ENCODE measurements at regions not wholly inside any gene's neighbourhood (a gene's known extent, or its start where the extent isn't known, plus 50 kb on each side); places are given as distances from the start of the nearest gene placed in this dataset.

DNA sequence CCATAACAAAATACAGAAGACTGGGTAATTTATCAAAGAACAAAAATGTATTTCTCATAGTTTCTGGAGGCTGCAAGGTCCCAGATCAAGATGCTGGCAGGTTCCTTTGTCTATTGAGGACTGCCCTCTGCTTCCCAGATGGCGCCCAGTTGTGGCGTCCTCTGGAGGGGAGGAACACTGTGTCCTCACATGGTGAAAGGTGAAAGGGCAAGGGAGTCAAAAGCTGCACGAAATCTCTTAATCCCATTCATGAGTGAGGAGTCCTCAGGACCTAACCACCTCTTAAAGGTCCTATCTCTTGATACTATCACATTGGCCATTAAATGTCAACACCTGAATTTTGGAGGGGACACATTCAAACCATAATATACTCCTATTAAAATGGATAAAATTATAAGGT, 79.3 kb upstream of the IRF2BP2 start:
- H3K79me2 ChIP-seq (ENCODE audit: insufficient read depth) = no peaks in the 10 kb centered on the region
- no peak overlapping the region for H3K4me2 ChIP-seq
- H3F3A ChIP-seq (replicated peaks; ENCODE audit: insufficient read depth) = no peaks in the 10 kb centered on the region
- no peaks in the 10 kb centered on the region for H3K27me3 ChIP-seq (ENCODE audit: insufficient read depth)
- no peaks in the 10 kb centered on the region for H4K20me1 ChIP-seq (ENCODE audit: insufficient read depth)
- H3K9ac ChIP-seq = no peak overlapping the region
- H3K4me1 ChIP-seq (ENCODE audit: control insufficient read depth in 1 of 2, insufficient read depth in 2 of 2, low read depth in 1 of 2, low read length in 1 of 2) = peaks cover 0 to 2% of the 10 kb centered on the region in 2 experiments; a peak in 1 of 4 replicates
- H3K4me3 ChIP-seq (ENCODE audit: low read depth in 2 of 2, low read length in 1 of 2) = no peak overlapping the region
- ChIA-PET CTCF (no interaction called here), POLR2A (no interaction called here)
- peaks cover 11% of the 10 kb centered on the region for H3K9me3 ChIP-seq
- no peaks in the 10 kb centered on the region for H3K9me2 ChIP-seq
- H3K36me3 ChIP-seq (replicated peaks in 1 of 2; ENCODE audit: control insufficient read depth in 1 of 2, insufficient read depth in 2 of 2, low read length in 1 of 2) = no peaks in the 10 kb centered on the region
- no peak overlapping the region for H2AFZ ChIP-seq (ENCODE audit: low read depth)
- H3K27ac ChIP-seq (ENCODE audit: low read depth in 2 of 2, low read length in 1 of 2) = no peak overlapping the region
- WGBS (ENCODE audit: low lambda C conversion rate) = 79% methylated on average over 3 of the region's 3 CpGs
- DNase-seq = no peak
- TF ChIP-seq FOXM1 (IDR thresholded peaks at IDR 0.05; ENCODE audit: low read depth) = no peak
- TF ChIP-seq, protein P1, sequence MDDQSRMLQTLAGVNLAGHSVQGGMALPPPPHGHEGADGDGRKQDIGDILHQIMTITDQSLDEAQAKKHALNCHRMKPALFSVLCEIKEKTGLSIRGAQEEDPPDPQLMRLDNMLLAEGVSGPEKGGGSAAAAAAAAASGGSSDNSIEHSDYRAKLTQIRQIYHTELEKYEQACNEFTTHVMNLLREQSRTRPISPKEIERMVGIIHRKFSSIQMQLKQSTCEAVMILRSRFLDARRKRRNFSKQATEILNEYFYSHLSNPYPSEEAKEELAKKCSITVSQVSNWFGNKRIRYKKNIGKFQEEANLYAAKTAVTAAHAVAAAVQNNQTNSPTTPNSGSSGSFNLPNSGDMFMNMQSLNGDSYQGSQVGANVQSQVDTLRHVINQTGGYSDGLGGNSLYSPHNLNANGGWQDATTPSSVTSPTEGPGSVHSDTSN (IDR thresholded peaks at IDR 0.05) = no peak
- TF ChIP-seq NRF1 (IDR thresholded peaks at IDR 0.05; ENCODE audit: low read depth, low read length) = no peak
- no peak for TF ChIP-seq POLR2AphosphoS5 (IDR thresholded peaks at IDR 0.05; ENCODE audit: low read depth, low read length)

- POLR2A ChIA-PET = no interaction called here
- TF ChIP-seq FOXJ3 (CRISPR knock-in tag; IDR thresholded peaks at IDR 0.05) (no peak), MEF2A (IDR thresholded peaks at IDR 0.05; ENCODE audit: borderline replicate concordance, low read depth) (no peak), RFX5 (IDR thresholded peaks at IDR 0.05; ENCODE audit: low read length) (no peak), GATA2 (CRISPR knock-in tag; IDR thresholded peaks at IDR 0.05) (no peak), JUND (IDR thresholded peaks at IDR 0.05) (no peak), IRF3 (IDR thresholded peaks at IDR 0.05; ENCODE audit: low read depth, low read length) (no peak), MXI1 (IDR thresholded peaks at IDR 0.05; ENCODE audit: low read depth, low read length) (no peak), NFIC (IDR thresholded peaks at IDR 0.05; ENCODE audit: borderline replicate concordance) (no peak), FOSL2 (IDR thresholded peaks at IDR 0.05; ENCODE audit: borderline replicate concordance, low read depth) (no peak), POLR2AphosphoS5 (IDR thresholded peaks at IDR 0.05; ENCODE audit: low read depth, low read length) (no peak), SIN3A (IDR thresholded peaks at IDR 0.05; ENCODE audit: borderline replicate concordance, low read depth, low read length) (no peak), SMC3 (IDR thresholded peaks at IDR 0.05; ENCODE audit: low read depth, low read length) (no peak), RAD21 (IDR thresholded peaks at IDR 0.05; ENCODE audit: low read length) (no peak)
- TF ChIP-seq, protein P2, sequence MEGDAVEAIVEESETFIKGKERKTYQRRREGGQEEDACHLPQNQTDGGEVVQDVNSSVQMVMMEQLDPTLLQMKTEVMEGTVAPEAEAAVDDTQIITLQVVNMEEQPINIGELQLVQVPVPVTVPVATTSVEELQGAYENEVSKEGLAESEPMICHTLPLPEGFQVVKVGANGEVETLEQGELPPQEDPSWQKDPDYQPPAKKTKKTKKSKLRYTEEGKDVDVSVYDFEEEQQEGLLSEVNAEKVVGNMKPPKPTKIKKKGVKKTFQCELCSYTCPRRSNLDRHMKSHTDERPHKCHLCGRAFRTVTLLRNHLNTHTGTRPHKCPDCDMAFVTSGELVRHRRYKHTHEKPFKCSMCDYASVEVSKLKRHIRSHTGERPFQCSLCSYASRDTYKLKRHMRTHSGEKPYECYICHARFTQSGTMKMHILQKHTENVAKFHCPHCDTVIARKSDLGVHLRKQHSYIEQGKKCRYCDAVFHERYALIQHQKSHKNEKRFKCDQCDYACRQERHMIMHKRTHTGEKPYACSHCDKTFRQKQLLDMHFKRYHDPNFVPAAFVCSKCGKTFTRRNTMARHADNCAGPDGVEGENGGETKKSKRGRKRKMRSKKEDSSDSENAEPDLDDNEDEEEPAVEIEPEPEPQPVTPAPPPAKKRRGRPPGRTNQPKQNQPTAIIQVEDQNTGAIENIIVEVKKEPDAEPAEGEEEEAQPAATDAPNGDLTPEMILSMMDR (IDR thresholded peaks at IDR 0.05) = no peak
- TF ChIP-seq, protein P3, sequence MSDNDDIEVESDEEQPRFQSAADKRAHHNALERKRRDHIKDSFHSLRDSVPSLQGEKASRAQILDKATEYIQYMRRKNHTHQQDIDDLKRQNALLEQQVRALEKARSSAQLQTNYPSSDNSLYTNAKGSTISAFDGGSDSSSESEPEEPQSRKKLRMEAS (IDR thresholded peaks at IDR 0.05; ENCODE audit: low read depth) = no peak
- CTCF ChIA-PET = no interaction called here
- Histone ChIP-seq H4K20me1 (ENCODE audit: insufficient read depth) (no peaks in the 10 kb centered on the region), H3F3A (replicated peaks; ENCODE audit: insufficient read depth) (no peaks in the 10 kb centered on the region), H3K9ac (no peak overlapping the region), H3K27ac (ENCODE audit: low read depth in 2 of 2, low read length in 1 of 2) (no peak overlapping the region), H3K9me3 (peaks cover 11% of the 10 kb centered on the region), H3K36me3 (replicated peaks in 1 of 2; ENCODE audit: control insufficient read depth in 1 of 2, insufficient read depth in 2 of 2, low read length in 1 of 2) (no peaks in the 10 kb centered on the region), H3K4me2 (no peak overlapping the region), H3K27me3 (ENCODE audit: insufficient read depth) (no peaks in the 10 kb centered on the region), H3K9me2 (no peaks in the 10 kb centered on the region), H3K4me3 (ENCODE audit: low read depth in 2 of 2, low read length in 1 of 2) (no peak overlapping the region), H3K4me1 (ENCODE audit: control insufficient read depth in 1 of 2, insufficient read depth in 2 of 2, low read depth in 1 of 2, low read length in 1 of 2) (no peaks in the 10 kb centered on the region), H3K79me2 (ENCODE audit: insufficient read depth) (no peaks in the 10 kb centered on the region), H2AFZ (ENCODE audit: low read depth) (no peak overlapping the region)
- DNase-seq = no peak
- 80% methylated on average over 2 of the region's 2 CpGs for WGBS (ENCODE audit: low lambda C conversion rate)
Measured at GRCh38 chr1:234687011-234687410, 77.0 kb upstream of the IRF2BP2 start.

Measured in SK-N-SH (cell line).